ENCODE measurements at regions not wholly inside any gene's neighbourhood (a gene's known extent, or its start where the extent isn't known, plus 50 kb on each side); places are given as distances from the start of the nearest gene placed in this dataset.

GRCh38 chr18:65409261-65409660, 341.6 kb upstream of the CDH7 start:
- Histone ChIP-seq H3K4me3 (no peak overlapping the region), H3K9me3 (replicated peaks in 1 of 3) (no peaks in the 10 kb centered on the region), H3K27me3 (no peaks in the 10 kb centered on the region), H3K4me1 (replicated peaks in 1 of 2) (no peaks in the 10 kb centered on the region), H3K27ac (no peak overlapping the region), H3K36me3 (replicated peaks in 1 of 2) (no peaks in the 10 kb centered on the region)
- no peak for DNase-seq
- 64 to 74% (median 69%) methylated on average over 3 of the region's 3 CpGs for WGBS, 4 donors
- intact Hi-C loops (cut with DNase I), result no loop called here
- no peak for TF ChIP-seq POLR2A (IDR thresholded peaks at IDR 0.05)
- TF ChIP-seq, protein P1, sequence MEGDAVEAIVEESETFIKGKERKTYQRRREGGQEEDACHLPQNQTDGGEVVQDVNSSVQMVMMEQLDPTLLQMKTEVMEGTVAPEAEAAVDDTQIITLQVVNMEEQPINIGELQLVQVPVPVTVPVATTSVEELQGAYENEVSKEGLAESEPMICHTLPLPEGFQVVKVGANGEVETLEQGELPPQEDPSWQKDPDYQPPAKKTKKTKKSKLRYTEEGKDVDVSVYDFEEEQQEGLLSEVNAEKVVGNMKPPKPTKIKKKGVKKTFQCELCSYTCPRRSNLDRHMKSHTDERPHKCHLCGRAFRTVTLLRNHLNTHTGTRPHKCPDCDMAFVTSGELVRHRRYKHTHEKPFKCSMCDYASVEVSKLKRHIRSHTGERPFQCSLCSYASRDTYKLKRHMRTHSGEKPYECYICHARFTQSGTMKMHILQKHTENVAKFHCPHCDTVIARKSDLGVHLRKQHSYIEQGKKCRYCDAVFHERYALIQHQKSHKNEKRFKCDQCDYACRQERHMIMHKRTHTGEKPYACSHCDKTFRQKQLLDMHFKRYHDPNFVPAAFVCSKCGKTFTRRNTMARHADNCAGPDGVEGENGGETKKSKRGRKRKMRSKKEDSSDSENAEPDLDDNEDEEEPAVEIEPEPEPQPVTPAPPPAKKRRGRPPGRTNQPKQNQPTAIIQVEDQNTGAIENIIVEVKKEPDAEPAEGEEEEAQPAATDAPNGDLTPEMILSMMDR (IDR thresholded peaks at IDR 0.05), result no peak

DNA sequence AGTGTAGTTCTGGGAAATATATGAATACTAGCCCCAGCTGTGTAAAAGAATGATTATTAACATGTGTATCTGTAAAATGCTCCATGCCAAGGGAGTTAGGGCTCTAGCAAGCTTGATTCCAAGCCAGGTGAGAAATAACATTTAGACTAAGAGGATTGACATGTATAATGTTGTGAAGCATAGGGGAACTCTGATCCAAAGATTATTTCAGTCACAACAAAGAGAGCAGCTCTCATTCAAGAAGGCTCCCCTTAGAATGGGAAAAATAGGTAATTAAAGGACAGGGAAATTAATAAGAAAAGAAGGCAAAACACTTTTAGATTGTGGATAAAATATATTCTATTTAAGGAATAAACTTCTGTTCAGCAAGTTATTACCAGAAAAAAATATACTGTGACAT, 347.3 kb upstream of the CDH7 start:
- H3K27ac ChIP-seq, result no peak overlapping the region
- no peak overlapping the region for H3K4me3 ChIP-seq
- H3K9me3 ChIP-seq (replicated peaks in 1 of 3), result no peaks in the 10 kb centered on the region
- no peaks in the 10 kb centered on the region for H3K36me3 ChIP-seq (replicated peaks in 1 of 2)
- no peak for TF ChIP-seq POLR2A (IDR thresholded peaks at IDR 0.05)
- TF ChIP-seq, protein P1 (IDR thresholded peaks at IDR 0.05), result no peak
- no peaks in the 10 kb centered on the region for H3K27me3 ChIP-seq
- intact Hi-C loops (cut with DNase I), result no loop called here
- DNase-seq, result no peak
- H3K4me1 ChIP-seq (replicated peaks in 1 of 2), result no peaks in the 10 kb centered on the region

DNA sequence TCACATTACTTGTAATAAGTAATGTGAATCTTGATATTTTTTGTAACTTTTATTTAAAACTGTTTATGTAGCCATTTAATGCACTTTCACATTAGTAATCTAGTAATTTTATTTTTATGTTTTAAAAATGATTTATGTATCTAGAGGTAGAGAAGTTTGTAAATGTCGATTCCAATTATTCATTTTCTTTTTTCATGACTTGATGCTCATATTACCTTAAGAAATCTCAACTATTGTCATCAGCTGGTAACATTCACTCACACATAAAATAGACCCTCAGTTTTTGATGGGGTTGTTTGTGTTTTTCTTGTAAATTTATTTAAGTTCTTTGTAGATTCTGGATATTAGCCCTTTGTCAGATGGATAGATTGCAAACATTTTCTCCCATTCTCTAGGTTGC, 351.7 kb upstream of the CDH7 start:
- 66 to 89% (median 78%) methylated on average over 1 of the region's 1 CpG for WGBS, 4 donors
- intact Hi-C loops (cut with DNase I), result no loop called here
- H3K27ac ChIP-seq, result no peak overlapping the region
- no peaks in the 10 kb centered on the region for H3K4me1 ChIP-seq (replicated peaks in 1 of 2)
- DNase-seq, result no peak
- no peak for TF ChIP-seq POLR2A (IDR thresholded peaks at IDR 0.05)
- TF ChIP-seq, protein P1 (IDR thresholded peaks at IDR 0.05), result no peak
- H3K9me3 ChIP-seq (replicated peaks in 1 of 3), result no peaks in the 10 kb centered on the region
- no peak overlapping the region for H3K4me3 ChIP-seq
- H3K27me3 ChIP-seq, result no peaks in the 10 kb centered on the region
- no peaks in the 10 kb centered on the region for H3K36me3 ChIP-seq (replicated peaks in 1 of 2)

DNA sequence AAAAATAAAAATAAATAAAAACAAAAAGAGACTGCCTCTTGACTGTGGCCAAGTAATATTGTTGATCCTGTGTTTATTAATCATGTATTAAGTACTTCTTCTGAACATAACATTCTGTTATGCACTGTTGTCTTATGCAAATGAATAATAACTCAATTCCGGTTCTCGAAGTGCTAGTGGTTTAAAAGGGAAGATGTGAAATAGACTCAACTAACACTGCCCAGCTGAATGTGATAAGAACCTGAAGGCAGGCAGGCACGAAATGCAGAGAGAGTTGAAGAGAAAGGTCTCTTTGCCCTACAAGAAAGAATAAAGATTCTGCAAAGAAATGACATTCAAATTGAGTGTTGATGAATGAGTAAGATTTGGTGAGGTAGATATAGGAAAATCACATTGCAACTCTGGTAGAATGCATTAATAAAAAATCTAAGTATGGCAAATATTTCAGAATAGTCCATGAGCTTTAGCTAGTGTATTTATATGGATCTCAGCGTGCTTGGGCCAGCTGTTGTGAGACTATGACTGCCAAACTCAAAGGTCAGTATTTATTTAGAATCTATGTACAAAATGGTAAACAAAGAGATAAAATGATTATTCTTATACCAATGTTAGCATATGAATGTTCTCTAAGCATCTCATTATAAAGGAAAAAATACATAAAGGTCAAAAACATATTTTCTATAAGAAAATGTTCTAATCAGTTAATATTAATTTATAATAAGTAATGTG, 352.3 kb upstream of the CDH7 start:
- Histone ChIP-seq H3K27me3 (no peaks in the 10 kb centered on the region), H3K4me1 (replicated peaks in 1 of 2) (no peaks in the 10 kb centered on the region), H3K9me3 (replicated peaks in 1 of 3) (no peaks in the 10 kb centered on the region), H3K4me3 (no peak overlapping the region), H3K36me3 (replicated peaks in 1 of 2) (no peaks in the 10 kb centered on the region), H3K27ac (no peak overlapping the region)
- intact Hi-C loops (cut with DNase I), result no loop called here
- no peak for DNase-seq
- no peak for TF ChIP-seq POLR2A (IDR thresholded peaks at IDR 0.05)
- TF ChIP-seq, protein P1 (IDR thresholded peaks at IDR 0.05), result no peak
- 74 to 81% (median 77%) methylated on average over 4 of the region's 4 CpGs for whole genome bisulfite sequencing, 4 donors

Data from adrenal gland (tissue), 9 donors.